ENCODE measurements at regions not wholly inside any gene's neighbourhood (a gene's known extent, or its start where the extent isn't known, plus 50 kb on each side); places are given as distances from the start of the nearest gene placed in this dataset.

DNA sequence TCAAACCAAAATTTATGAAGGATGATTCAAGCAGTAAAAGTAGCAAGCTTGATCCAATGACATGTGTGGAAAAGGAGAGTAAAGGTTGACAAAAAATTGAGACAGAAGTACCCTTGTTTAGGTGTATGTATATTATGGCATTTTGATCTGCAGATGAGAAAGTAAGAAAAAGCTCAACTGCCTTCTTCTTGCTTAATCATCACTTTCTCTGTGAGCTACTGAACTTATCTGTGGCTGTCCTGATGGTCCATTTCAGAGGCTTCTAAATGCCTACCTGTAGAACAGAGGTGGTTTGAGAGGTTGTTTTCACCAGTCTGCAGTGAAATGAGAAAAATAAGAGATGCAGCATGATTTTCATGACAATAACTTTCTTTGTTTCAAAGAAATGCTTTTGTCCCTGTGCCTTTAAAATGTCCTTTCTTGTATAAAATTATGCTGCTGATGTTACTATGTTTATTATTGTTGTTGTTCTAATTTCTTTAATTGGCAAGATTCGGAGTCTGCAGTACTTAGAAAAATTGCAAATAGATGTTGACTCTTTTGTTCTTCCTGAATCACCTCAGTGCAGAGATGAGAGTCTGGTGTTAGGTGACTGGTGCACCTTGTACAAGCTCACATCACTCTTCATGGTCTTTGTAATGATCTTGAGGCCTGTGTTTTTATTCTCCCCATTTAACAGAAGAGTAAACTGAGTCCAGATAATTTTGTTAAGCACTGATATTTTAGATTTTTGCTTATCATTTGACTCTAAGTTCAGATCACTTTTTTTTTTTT is 821.9 kb downstream of the VRK1 start:
- H3K36me3 ChIP-seq (ENCODE audit: insufficient read depth, low read length) = no peaks in the 10 kb centered on the region
- TF ChIP-seq, protein P1, sequence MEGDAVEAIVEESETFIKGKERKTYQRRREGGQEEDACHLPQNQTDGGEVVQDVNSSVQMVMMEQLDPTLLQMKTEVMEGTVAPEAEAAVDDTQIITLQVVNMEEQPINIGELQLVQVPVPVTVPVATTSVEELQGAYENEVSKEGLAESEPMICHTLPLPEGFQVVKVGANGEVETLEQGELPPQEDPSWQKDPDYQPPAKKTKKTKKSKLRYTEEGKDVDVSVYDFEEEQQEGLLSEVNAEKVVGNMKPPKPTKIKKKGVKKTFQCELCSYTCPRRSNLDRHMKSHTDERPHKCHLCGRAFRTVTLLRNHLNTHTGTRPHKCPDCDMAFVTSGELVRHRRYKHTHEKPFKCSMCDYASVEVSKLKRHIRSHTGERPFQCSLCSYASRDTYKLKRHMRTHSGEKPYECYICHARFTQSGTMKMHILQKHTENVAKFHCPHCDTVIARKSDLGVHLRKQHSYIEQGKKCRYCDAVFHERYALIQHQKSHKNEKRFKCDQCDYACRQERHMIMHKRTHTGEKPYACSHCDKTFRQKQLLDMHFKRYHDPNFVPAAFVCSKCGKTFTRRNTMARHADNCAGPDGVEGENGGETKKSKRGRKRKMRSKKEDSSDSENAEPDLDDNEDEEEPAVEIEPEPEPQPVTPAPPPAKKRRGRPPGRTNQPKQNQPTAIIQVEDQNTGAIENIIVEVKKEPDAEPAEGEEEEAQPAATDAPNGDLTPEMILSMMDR (IDR thresholded peaks at IDR 0.05; ENCODE audit: insufficient read depth, low read depth, low read length) = no peak
- TF ChIP-seq EZH2 (IDR thresholded peaks at IDR 0.05; ENCODE audit: insufficient read depth, low read length) = no peak
- Mint-ChIP-seq H3K27ac (ENCODE audit: unreplicated experiment) (no peak overlapping the region), H3K4me3 (ENCODE audit: unreplicated experiment) (no peak overlapping the region), H3K4me1 (ENCODE audit: low read depth, unreplicated experiment) (no peaks in the 10 kb centered on the region), H3K36me3 (ENCODE audit: low read depth, unreplicated experiment) (no peaks in the 10 kb centered on the region), H3K27me3 (ENCODE audit: low read depth, unreplicated experiment) (peaks cover 2% of the 10 kb centered on the region), H3K9me3 (ENCODE audit: unreplicated experiment) (no peaks in the 10 kb centered on the region)
- H3K4me1 ChIP-seq (ENCODE audit: insufficient read depth, low read length) = no peaks in the 10 kb centered on the region
- H3K27ac ChIP-seq (ENCODE audit: low read depth, low read length) = no peak overlapping the region
- DNase-seq (ENCODE audit: low read depth) = no peak
- no peaks in the 10 kb centered on the region for H4K20me1 ChIP-seq (ENCODE audit: insufficient read depth, low read length)
- peaks cover 1% of the 10 kb centered on the region for H3K9me3 ChIP-seq (ENCODE audit: insufficient read depth, low read depth, low read length)
- H3K4me3 ChIP-seq (ENCODE audit: insufficient read depth, low read depth, low read length) = no peak overlapping the region
- H3K79me2 ChIP-seq (ENCODE audit: insufficient read depth, low read length) = no peaks in the 10 kb centered on the region
- no peak overlapping the region for H3K9ac ChIP-seq (ENCODE audit: low read length)
- no peak overlapping the region for H2AFZ ChIP-seq (ENCODE audit: low read depth, low read length)
- H3K27me3 ChIP-seq (ENCODE audit: insufficient read depth, low read length) = no peaks in the 10 kb centered on the region
- FAIRE-seq = no peak
- H3K4me2 ChIP-seq (ENCODE audit: low read length) = no peak overlapping the region

DNA sequence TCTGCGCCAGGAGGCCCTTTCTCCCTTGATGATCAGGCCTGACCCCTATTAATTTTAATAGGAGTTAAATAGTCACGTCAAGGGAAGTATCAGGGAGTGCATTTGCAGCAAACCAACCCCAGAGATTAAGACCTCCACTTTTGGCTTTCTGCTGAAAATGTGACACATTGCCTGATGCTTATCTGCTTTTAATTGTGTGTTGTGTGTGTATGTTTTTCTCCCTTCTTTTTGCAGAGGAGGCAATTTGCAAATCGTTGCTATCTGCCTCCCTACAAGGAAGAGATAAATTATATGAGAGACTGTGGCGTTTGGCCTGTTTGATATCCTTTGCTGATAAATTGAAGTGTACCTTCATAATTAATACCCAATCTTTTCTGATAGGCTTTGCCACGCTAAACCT is 822.9 kb downstream of the VRK1 start:
- Histone ChIP-seq H4K20me1 (ENCODE audit: insufficient read depth, low read length) (no peaks in the 10 kb centered on the region), H3K4me1 (ENCODE audit: insufficient read depth, low read length) (no peaks in the 10 kb centered on the region), H3K27ac (ENCODE audit: low read depth, low read length) (no peak overlapping the region), H3K4me3 (ENCODE audit: insufficient read depth, low read depth, low read length) (no peak overlapping the region), H3K79me2 (ENCODE audit: insufficient read depth, low read length) (no peaks in the 10 kb centered on the region), H3K4me2 (ENCODE audit: low read length) (no peak overlapping the region), H3K9ac (ENCODE audit: low read length) (no peak overlapping the region), H3K36me3 (ENCODE audit: insufficient read depth, low read length) (no peaks in the 10 kb centered on the region), H3K9me3 (ENCODE audit: insufficient read depth, low read depth, low read length) (no peaks in the 10 kb centered on the region), H3K27me3 (ENCODE audit: insufficient read depth, low read length) (no peaks in the 10 kb centered on the region), H2AFZ (ENCODE audit: low read depth, low read length) (no peak overlapping the region)
- Mint-ChIP-seq H3K36me3 (ENCODE audit: low read depth, unreplicated experiment) (no peaks in the 10 kb centered on the region), H3K27me3 (ENCODE audit: low read depth, unreplicated experiment) (peaks cover 2% of the 10 kb centered on the region), H3K4me1 (ENCODE audit: low read depth, unreplicated experiment) (no peaks in the 10 kb centered on the region), H3K27ac (ENCODE audit: unreplicated experiment) (no peak overlapping the region), H3K4me3 (ENCODE audit: unreplicated experiment) (no peak overlapping the region), H3K9me3 (ENCODE audit: unreplicated experiment) (no peaks in the 10 kb centered on the region)
- FAIRE-seq (no peak), DNase-seq (ENCODE audit: low read depth) (no peak)
- no peak for TF ChIP-seq EZH2 (IDR thresholded peaks at IDR 0.05; ENCODE audit: insufficient read depth, low read length)
- TF ChIP-seq, protein P1 (IDR thresholded peaks at IDR 0.05; ENCODE audit: insufficient read depth, low read depth, low read length) = no peak

DNA sequence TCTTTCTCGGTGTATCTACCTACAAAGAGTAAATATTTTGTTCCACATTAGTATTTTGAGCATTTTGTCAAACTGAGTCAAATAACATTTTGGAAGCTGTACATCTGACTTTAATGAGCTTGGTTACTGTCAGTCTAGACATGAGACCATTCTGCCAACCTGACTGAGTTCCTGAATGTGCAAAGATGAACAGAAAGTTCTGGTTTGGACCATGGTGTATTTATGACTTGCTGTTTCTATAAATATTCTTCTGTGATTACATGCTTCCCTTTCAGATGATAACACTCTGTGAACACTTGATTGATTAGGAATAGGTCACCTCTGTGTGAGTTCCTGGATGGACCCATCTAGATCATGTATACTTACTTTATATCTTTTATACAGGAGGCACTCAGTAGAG is 827.8 kb downstream of the VRK1 start:
- peaks cover 4% of the 10 kb centered on the region for H3K27me3 Mint-ChIP-seq (ENCODE audit: low read depth, unreplicated experiment)
- no peaks in the 10 kb centered on the region for H3K4me1 ChIP-seq (ENCODE audit: insufficient read depth, low read length)
- H3K36me3 Mint-ChIP-seq (ENCODE audit: low read depth, unreplicated experiment) = no peaks in the 10 kb centered on the region
- TF ChIP-seq, protein P1 (IDR thresholded peaks at IDR 0.05; ENCODE audit: insufficient read depth, low read depth, low read length) = no peak
- TF ChIP-seq EZH2 (IDR thresholded peaks at IDR 0.05; ENCODE audit: insufficient read depth, low read length) = no peak
- H3K4me1 Mint-ChIP-seq (ENCODE audit: low read depth, unreplicated experiment) = no peaks in the 10 kb centered on the region
- no peak overlapping the region for H3K4me2 ChIP-seq (ENCODE audit: low read length)
- no peaks in the 10 kb centered on the region for H3K27me3 ChIP-seq (ENCODE audit: insufficient read depth, low read length)
- no peaks in the 10 kb centered on the region for H3K9me3 Mint-ChIP-seq (ENCODE audit: unreplicated experiment)
- no peaks in the 10 kb centered on the region for H3K79me2 ChIP-seq (ENCODE audit: insufficient read depth, low read length)
- no peak overlapping the region for H3K27ac ChIP-seq (ENCODE audit: low read depth, low read length)
- H3K4me3 Mint-ChIP-seq (ENCODE audit: unreplicated experiment) = no peak overlapping the region
- H3K9ac ChIP-seq (ENCODE audit: low read length) = no peak overlapping the region
- no peak overlapping the region for H2AFZ ChIP-seq (ENCODE audit: low read depth, low read length)
- no peak for DNase-seq (ENCODE audit: low read depth)
- no peaks in the 10 kb centered on the region for H4K20me1 ChIP-seq (ENCODE audit: insufficient read depth, low read length)
- no peak for FAIRE-seq
- no peaks in the 10 kb centered on the region for H3K36me3 ChIP-seq (ENCODE audit: insufficient read depth, low read length)
- no peak overlapping the region for H3K4me3 ChIP-seq (ENCODE audit: insufficient read depth, low read depth, low read length)
- no peaks in the 10 kb centered on the region for H3K9me3 ChIP-seq (ENCODE audit: insufficient read depth, low read depth, low read length)
- no peak overlapping the region for H3K27ac Mint-ChIP-seq (ENCODE audit: unreplicated experiment)

Data from astrocyte (in vitro differentiated cells and primary cell).